ENCODE measurements at regions not wholly inside any gene's neighbourhood (a gene's known extent, or its start where the extent isn't known, plus 50 kb on each side); places are given as distances from the start of the nearest gene placed in this dataset.

DNA sequence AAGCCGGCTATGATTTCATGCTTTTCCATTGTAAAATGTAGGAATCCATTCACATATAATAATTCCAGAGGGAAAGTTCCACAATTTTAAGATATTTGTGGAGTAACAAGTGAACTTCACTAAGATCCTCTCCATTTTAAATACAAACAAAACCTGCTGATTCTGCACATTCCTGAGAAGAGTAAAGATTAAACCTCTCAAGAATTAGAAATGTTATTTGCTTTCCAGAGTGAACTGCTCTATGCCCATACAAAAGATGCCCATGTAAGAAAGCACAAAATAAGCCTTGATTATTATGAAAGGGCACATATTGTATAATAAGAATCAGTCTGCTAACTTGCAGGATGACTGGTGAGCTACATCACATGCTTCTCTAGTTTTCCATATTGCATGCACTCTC lies 241.5 kb downstream of the COX18 start:
- H3K27me3 ChIP-seq (ENCODE audit: insufficient read depth, low read length): no peaks in the 10 kb centered on the region
- no peak overlapping the region for H3K9ac ChIP-seq (ENCODE audit: low read depth, low read length)
- no peaks in the 10 kb centered on the region for H3K4me1 ChIP-seq (ENCODE audit: insufficient read depth, low read length)
- H3K36me3 ChIP-seq (ENCODE audit: insufficient read depth, low read depth, low read length): no peaks in the 10 kb centered on the region
- H3K9me3 ChIP-seq (ENCODE audit: insufficient read depth, low read depth, low read length): no peaks in the 10 kb centered on the region
- H3K27ac ChIP-seq (ENCODE audit: low read length): no peak overlapping the region
- H3K4me3 ChIP-seq (ENCODE audit: low read length): no peak overlapping the region

DNA sequence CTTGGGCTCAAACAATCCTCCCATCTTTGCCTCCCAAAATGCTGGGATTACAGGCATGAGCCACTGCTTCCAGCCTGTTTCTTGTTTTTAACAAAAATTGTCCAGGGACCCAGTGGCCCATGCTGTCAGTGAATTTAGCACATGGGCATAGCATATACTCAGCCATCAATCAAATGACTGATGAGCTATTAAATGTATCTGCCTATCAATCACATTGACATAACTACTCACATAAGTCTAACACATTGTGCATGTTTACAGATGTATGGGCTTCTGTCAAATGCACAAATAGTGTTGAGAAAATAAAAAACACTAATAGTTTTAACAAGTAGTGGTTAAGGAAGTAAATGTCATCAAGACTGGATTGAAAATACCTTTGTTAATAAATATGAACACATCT lies 249.4 kb downstream of the COX18 start:
- no peaks in the 10 kb centered on the region for H3K36me3 ChIP-seq (ENCODE audit: insufficient read depth, low read depth, low read length)
- H3K9ac ChIP-seq (ENCODE audit: low read depth, low read length): no peak overlapping the region
- H3K27me3 ChIP-seq (ENCODE audit: insufficient read depth, low read length): no peaks in the 10 kb centered on the region
- H3K27ac ChIP-seq (ENCODE audit: low read length): no peak overlapping the region
- H3K4me1 ChIP-seq (ENCODE audit: insufficient read depth, low read length): no peaks in the 10 kb centered on the region
- no peaks in the 10 kb centered on the region for H3K9me3 ChIP-seq (ENCODE audit: insufficient read depth, low read depth, low read length)
- no peak overlapping the region for H3K4me3 ChIP-seq (ENCODE audit: low read length)

DNA sequence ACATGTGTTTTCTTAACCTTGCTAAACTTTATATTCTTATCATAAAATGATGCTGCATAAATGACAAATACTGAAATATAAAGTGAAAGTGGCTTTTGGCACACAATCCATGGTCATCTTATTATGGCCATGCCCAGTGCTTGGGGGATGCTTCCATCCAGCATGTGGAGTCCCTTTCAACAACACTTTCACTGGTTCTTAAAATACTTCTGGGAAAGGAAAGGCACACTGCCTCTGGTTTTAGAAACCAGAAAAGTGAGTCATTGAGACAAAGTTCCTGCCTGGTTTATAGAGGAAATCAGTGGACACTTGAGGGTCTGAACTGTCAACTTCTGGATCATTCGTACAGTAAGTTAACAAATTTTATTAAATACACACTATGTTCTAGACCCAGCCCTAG lies 248.0 kb upstream of the ADAMTS3 start:
- H3K27ac ChIP-seq (ENCODE audit: low read length): no peak overlapping the region

DNA sequence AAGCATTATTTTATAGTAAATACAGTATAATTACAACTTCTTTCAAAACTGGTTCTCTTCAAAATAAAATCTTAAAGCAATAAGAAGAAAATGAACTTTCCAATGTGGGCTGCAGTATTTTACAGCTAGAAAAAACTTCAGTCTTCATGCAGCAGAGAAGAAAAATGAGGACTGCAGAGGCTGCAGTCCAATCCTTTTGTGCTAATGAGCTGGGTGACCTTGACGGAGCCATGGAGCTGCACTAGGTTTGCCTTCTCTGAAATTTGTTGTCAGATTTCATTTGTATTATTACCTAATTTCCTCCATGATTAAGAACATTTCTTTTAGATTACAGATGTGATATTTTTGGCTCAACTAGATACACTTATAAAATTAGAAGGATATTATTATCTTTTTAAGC lies 245.2 kb upstream of the ADAMTS3 start:
- Histone ChIP-seq H3K4me3 (ENCODE audit: low read length) (no peak overlapping the region), H3K27me3 (ENCODE audit: insufficient read depth, low read length) (no peaks in the 10 kb centered on the region), H3K4me1 (ENCODE audit: insufficient read depth, low read length) (no peaks in the 10 kb centered on the region), H3K36me3 (ENCODE audit: insufficient read depth, low read depth, low read length) (no peaks in the 10 kb centered on the region), H3K9ac (ENCODE audit: low read depth, low read length) (no peak overlapping the region), H3K9me3 (ENCODE audit: insufficient read depth, low read depth, low read length) (no peaks in the 10 kb centered on the region), H3K27ac (ENCODE audit: low read length) (no peak overlapping the region)

More for the DNA sequence above, 248.0 kb upstream of the ADAMTS3 start:
- Histone ChIP-seq H3K4me3 (ENCODE audit: low read length) (no peak overlapping the region), H3K9ac (ENCODE audit: low read depth, low read length) (no peak overlapping the region), H3K4me1 (ENCODE audit: insufficient read depth, low read length) (no peaks in the 10 kb centered on the region), H3K36me3 (ENCODE audit: insufficient read depth, low read depth, low read length) (no peaks in the 10 kb centered on the region), H3K27me3 (ENCODE audit: insufficient read depth, low read length) (no peaks in the 10 kb centered on the region), H3K9me3 (ENCODE audit: insufficient read depth, low read depth, low read length) (no peaks in the 10 kb centered on the region)

DNA sequence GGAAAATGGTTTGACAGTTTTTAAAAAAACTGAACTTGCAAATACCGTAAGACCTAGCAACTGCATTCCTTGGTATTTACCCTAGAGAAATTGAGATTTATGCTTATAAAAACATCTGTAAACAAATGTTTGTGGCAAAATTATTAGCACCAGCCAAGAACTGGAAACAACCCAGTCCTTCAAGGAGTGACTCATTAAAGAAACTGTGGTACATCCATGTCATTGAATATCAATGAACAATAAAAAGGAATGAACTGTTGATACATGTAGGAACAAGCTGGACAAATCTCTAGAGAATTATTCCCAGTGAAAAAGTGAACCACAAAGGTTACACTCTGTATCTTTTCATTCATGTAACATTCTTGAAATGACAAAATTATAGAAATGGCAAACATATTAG lies 240.2 kb upstream of the ADAMTS3 start:
- Histone ChIP-seq H3K4me1 (ENCODE audit: insufficient read depth, low read length) (no peaks in the 10 kb centered on the region), H3K27me3 (ENCODE audit: insufficient read depth, low read length) (no peaks in the 10 kb centered on the region), H3K4me3 (ENCODE audit: low read length) (no peak overlapping the region), H3K9me3 (ENCODE audit: insufficient read depth, low read depth, low read length) (no peaks in the 10 kb centered on the region), H3K27ac (ENCODE audit: low read length) (no peak overlapping the region), H3K36me3 (ENCODE audit: insufficient read depth, low read depth, low read length) (no peaks in the 10 kb centered on the region), H3K9ac (ENCODE audit: low read depth, low read length) (no peak overlapping the region)

DNA sequence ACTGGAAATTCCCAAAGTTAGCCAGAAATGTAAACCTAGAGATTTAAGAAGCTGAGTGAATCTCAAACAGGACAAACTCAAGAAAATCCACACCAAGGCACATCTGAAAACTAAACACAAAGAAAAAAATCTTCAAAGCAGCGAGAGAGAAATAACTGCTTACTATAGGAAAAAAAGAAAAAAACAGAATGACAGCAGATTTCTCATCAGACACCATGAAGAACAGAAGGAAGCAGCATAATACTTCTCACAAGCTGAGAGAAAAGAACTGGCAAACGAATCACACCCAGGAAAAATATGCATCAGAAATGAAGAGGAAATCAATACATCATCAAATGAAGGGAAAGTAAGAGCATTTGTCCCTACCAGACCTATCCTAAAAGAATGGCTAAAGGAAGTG lies 236.3 kb upstream of the ADAMTS3 start:
- no peaks in the 10 kb centered on the region for H3K9me3 ChIP-seq (ENCODE audit: insufficient read depth, low read depth, low read length)
- no peak overlapping the region for H3K27ac ChIP-seq (ENCODE audit: low read length)
- no peak overlapping the region for H3K9ac ChIP-seq (ENCODE audit: low read depth, low read length)
- H3K36me3 ChIP-seq (ENCODE audit: insufficient read depth, low read depth, low read length): no peaks in the 10 kb centered on the region
- H3K4me1 ChIP-seq (ENCODE audit: insufficient read depth, low read length): no peaks in the 10 kb centered on the region
- H3K27me3 ChIP-seq (ENCODE audit: insufficient read depth, low read length): no peaks in the 10 kb centered on the region
- H3K4me3 ChIP-seq (ENCODE audit: low read length): no peak overlapping the region

DNA sequence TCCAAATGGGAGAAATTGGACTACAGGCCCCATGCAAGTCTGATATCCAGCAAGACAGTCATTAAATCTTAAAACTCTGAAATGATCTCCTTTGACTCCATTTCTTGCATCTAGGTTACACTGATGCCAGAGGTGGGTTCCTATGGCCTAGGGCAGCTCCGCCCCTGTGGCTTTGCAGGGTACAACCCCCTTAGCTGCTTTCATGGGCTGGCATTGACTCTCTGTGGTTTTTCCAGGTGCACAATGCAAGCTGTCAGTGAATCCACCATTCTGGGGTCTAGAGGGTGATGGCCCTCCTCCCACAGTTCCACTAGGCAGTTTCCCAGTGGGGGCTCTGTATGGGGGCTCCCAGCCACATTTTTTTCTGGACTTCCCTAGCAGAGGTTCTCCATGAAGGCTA lies 228.5 kb upstream of the ADAMTS3 start:
- Histone ChIP-seq H3K4me1 (ENCODE audit: insufficient read depth, low read length) (no peaks in the 10 kb centered on the region), H3K27ac (ENCODE audit: low read length) (no peak overlapping the region), H3K4me3 (ENCODE audit: low read length) (no peak overlapping the region), H3K27me3 (ENCODE audit: insufficient read depth, low read length) (no peaks in the 10 kb centered on the region), H3K9ac (ENCODE audit: low read depth, low read length) (no peak overlapping the region), H3K36me3 (ENCODE audit: insufficient read depth, low read depth, low read length) (no peaks in the 10 kb centered on the region), H3K9me3 (ENCODE audit: insufficient read depth, low read depth, low read length) (no peaks in the 10 kb centered on the region)

DNA sequence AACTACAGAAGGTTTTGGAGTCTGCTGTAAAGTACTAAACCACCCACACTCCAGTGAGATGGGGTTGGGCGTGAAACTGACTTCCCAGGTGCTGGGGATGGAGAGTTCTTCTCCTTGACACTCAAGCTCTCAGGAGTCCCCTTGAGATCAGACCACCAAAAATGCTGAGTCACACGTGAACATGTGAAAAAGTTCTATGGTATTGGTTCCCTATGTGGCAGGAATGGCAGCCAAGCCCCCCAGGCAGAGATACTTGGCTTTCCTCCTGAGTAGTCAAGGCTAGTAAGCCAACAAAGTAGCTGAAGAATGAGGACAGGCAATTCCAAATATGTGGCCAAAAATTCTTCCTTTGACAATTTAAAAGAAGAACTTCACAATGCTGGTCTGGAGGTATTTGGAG lies 222.0 kb upstream of the ADAMTS3 start:
- no peaks in the 10 kb centered on the region; the same call in 1 of the 2 replicates for H3K9me3 ChIP-seq (ENCODE audit: insufficient read depth, low read depth, low read length)
- H3K27ac ChIP-seq (ENCODE audit: low read length): no peak overlapping the region
- no peaks in the 10 kb centered on the region for H3K36me3 ChIP-seq (ENCODE audit: insufficient read depth, low read depth, low read length)
- no peak overlapping the region for H3K4me3 ChIP-seq (ENCODE audit: low read length)
- no peaks in the 10 kb centered on the region for H3K27me3 ChIP-seq (ENCODE audit: insufficient read depth, low read length)
- no peak overlapping the region for H3K9ac ChIP-seq (ENCODE audit: low read depth, low read length)
- H3K4me1 ChIP-seq (ENCODE audit: insufficient read depth, low read length): no peaks in the 10 kb centered on the region

DNA sequence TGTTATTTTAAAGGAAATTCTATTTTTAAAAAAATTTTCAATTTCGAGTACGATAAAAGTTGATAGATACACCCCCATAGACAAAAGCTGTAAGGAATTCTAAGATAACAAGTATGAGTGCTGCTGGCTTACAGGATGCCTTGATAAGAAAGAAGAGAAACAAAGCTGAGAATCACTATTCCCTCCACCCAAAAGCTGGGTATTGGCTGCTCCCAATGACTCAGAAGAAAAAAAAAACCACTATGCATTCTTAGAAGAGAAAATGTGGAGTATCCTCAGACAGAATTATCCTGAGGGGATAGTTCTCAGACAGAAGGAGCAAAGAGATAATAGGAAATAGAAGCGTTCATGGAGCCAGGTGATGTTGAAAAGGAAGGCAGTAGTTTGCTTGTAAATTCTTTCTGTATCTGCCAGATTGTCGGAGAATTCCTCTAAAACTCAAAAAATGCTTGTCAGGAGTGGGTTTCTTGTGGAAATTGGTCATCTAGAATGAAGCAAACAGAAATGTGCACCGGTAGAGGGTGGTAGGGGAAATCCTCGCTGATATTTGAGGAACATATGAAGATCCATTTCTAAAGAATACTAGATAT lies 217.5 kb upstream of the ADAMTS3 start:
- Histone ChIP-seq H3K4me1 (ENCODE audit: insufficient read depth, low read length) (no peaks in the 10 kb centered on the region), H3K27ac (ENCODE audit: low read length) (no peak overlapping the region), H3K9ac (ENCODE audit: low read depth, low read length) (no peak overlapping the region), H3K4me3 (ENCODE audit: low read length) (no peak overlapping the region), H3K36me3 (ENCODE audit: insufficient read depth, low read depth, low read length) (no peaks in the 10 kb centered on the region), H3K27me3 (ENCODE audit: insufficient read depth, low read length) (no peaks in the 10 kb centered on the region), H3K9me3 (ENCODE audit: insufficient read depth, low read depth, low read length) (no peaks in the 10 kb centered on the region)

DNA sequence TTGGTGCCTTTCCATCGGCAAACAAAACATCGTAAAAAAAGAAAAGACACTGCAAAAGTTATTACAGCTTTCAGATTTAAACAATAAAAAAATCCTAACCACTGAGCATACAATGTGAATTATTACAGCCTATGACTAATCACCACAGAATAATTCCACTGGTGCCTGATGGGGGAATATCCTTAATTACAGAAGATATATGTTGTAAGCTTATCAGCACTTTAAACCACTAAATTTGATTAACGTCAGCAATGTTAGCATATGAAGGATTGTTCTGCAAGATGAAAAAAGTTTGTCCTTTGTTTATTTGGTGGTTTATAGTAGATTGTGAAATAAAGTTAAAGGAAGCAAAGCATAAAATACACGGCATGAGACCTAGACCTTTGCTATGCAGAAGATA lies 210.2 kb upstream of the ADAMTS3 start:
- H3K27ac ChIP-seq (ENCODE audit: low read length): no peak overlapping the region
- H3K36me3 ChIP-seq (ENCODE audit: insufficient read depth, low read depth, low read length): no peaks in the 10 kb centered on the region
- no peaks in the 10 kb centered on the region for H3K9me3 ChIP-seq (ENCODE audit: insufficient read depth, low read depth, low read length)
- no peak overlapping the region for H3K9ac ChIP-seq (ENCODE audit: low read depth, low read length)
- no peaks in the 10 kb centered on the region; the same call in 1 of the 2 replicates for H3K4me1 ChIP-seq (ENCODE audit: insufficient read depth, low read length)
- no peak overlapping the region for H3K4me3 ChIP-seq (ENCODE audit: low read length)
- no peaks in the 10 kb centered on the region for H3K27me3 ChIP-seq (ENCODE audit: insufficient read depth, low read length)

DNA sequence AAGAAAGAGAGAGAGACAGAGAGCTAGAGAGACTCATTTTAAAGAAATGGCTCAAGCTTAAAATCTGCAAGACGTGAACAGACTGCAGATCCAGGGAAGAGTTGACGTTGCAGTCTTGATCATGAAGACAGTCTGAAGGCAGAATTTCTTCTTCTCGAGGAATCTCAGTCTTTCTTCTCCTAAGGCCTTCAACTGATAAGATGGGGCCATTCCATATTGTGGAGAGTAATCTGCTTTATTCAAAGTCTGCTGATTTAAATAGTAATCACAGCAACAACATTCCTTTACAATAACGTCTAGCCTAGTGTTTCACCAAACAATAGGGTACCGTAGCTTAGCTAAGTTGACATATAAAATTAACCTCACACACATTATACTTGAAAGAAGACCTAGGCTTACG lies 208.4 kb upstream of the ADAMTS3 start:
- no peaks in the 10 kb centered on the region; the same call in 1 of the 2 replicates for H3K4me1 ChIP-seq (ENCODE audit: insufficient read depth, low read length)
- no peak overlapping the region for H3K4me3 ChIP-seq (ENCODE audit: low read length)
- H3K36me3 ChIP-seq (ENCODE audit: insufficient read depth, low read depth, low read length): no peaks in the 10 kb centered on the region
- no peaks in the 10 kb centered on the region for H3K27me3 ChIP-seq (ENCODE audit: insufficient read depth, low read length)
- H3K9me3 ChIP-seq (ENCODE audit: insufficient read depth, low read depth, low read length): no peaks in the 10 kb centered on the region
- no peak overlapping the region for H3K27ac ChIP-seq (ENCODE audit: low read length)
- no peak overlapping the region for H3K9ac ChIP-seq (ENCODE audit: low read depth, low read length)

DNA sequence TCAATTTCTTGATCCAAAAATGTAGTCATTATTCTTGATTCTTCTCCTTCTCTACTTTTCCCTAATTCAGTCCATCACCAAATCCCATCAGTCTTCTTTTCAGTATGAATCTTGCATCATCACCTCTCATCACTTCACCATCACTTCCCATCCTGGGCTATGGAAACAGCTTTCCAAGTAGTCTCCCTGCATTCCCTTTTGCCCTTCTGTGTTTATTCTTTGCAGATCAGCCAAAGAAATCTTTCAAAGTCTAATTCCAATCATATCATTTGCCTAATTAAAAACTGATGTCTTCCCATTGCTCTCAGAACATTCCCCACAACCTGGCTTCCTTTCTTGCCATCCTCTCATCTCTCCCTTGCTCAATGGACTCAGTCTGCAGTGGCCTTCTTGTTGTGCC lies 201.7 kb upstream of the ADAMTS3 start:
- Histone ChIP-seq H3K4me1 (ENCODE audit: insufficient read depth, low read length) (no peaks in the 10 kb centered on the region), H3K27me3 (ENCODE audit: insufficient read depth, low read length) (no peaks in the 10 kb centered on the region), H3K4me3 (ENCODE audit: low read length) (no peak overlapping the region), H3K27ac (ENCODE audit: low read length) (no peak overlapping the region), H3K9ac (ENCODE audit: low read depth, low read length) (no peak overlapping the region), H3K9me3 (ENCODE audit: insufficient read depth, low read depth, low read length) (no peaks in the 10 kb centered on the region), H3K36me3 (ENCODE audit: insufficient read depth, low read depth, low read length) (no peaks in the 10 kb centered on the region)

DNA sequence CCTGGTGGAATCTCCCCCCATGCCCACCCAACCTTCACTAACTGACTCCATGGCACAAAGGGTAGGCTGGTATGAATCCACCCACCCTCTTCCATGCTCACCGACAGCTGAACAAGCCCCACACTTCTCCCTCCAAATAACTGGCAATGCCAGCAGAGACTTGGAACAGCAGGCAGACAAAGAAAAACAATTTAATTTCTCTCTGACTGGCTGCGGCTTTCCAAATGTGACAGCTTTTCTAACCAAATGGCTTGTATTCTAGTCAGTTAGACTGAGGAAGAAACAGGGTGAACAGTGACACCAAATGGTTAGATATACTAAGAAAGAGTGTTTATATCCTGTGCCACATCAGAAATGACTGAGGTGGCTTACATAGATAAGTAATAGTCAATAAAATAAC lies 199.3 kb upstream of the ADAMTS3 start:
- Histone ChIP-seq H3K9ac (ENCODE audit: low read depth, low read length) (no peak overlapping the region), H3K27ac (ENCODE audit: low read length) (no peak overlapping the region), H3K36me3 (ENCODE audit: insufficient read depth, low read depth, low read length) (no peaks in the 10 kb centered on the region), H3K9me3 (ENCODE audit: insufficient read depth, low read depth, low read length) (no peaks in the 10 kb centered on the region), H3K4me3 (ENCODE audit: low read length) (no peak overlapping the region), H3K27me3 (ENCODE audit: insufficient read depth, low read length) (no peaks in the 10 kb centered on the region), H3K4me1 (ENCODE audit: insufficient read depth, low read length) (no peaks in the 10 kb centered on the region)
